ENCODE measurements at regions not wholly inside any gene's neighbourhood (a gene's known extent, or its start where the extent isn't known, plus 50 kb on each side); places are given as distances from the start of the nearest gene placed in this dataset.

GRCh38 chr15:87502173-87502572 is 754.4 kb downstream of the NTRK3 start:
- TF ChIP-seq CTCF (conservative IDR thresholded peaks at IDR 0.05; ENCODE audit: low read length): no peak
- TF ChIP-seq EZH2phosphoT487 (IDR thresholded peaks at IDR 0.05; ENCODE audit: borderline replicate concordance, low read depth, low read length): no peak

All from OCI-LY7 (cell line).